Esophagus muscularis mucosa (tissue), 4 donors: ENCODE measurements at regions not wholly inside any gene's neighbourhood (a gene's known extent, or its start where the extent isn't known, plus 50 kb on each side); places are given as distances from the start of the nearest gene placed in this dataset.
"Not testable (repeated sequence)": the region's sequence is repeated elsewhere in the genome, so short reads cannot be mapped to it uniquely, and the experiment has no call there.

Experiments used
- DNase-seq: peaks from one replicate; pipeline ENCODE4 v3.0.0-alpha.2; 2017; ENCODE audit errors: extremely low spot score
- H3K27ac ChIP-seq, 4 donors: fragments of 200-600 bp; sonication (generic); replicated peaks in 1 of 4; 1 replicate in 3 of 4; 2 replicates in 1 of 4; pipeline ENCODE4 v1.5.1; 2016 to 2019; ENCODE audit warnings: mild to moderate bottlenecking in 1 of 4
- H3K27me3 ChIP-seq, 4 donors: fragments of 200-600 bp; sonication (generic); one replicate each; pipeline versions ENCODE4 v1.5.1 to v1.6.0; 2016 to 2019
- H3K36me3 ChIP-seq, 4 donors: fragments of 200-600 bp; sonication (generic); one replicate each; pipeline ENCODE4 v1.5.1; 2016 to 2019
- H3K4me1 ChIP-seq, 4 donors: fragments of 200-600 bp; sonication (generic); one replicate each; pipeline ENCODE4 v1.5.1; 2016 to 2019
- H3K4me3 ChIP-seq, 4 donors: fragments of 200-600 bp; sonication (generic); 1 replicate in 2 of 4; 2 replicates in 2 of 4; pipeline ENCODE4 v1.5.1; 2016 to 2019; ENCODE audit warnings: mild to moderate bottlenecking in 4 of 4, moderate library complexity in 1 of 4
- H3K9me3 ChIP-seq, 4 donors: fragments of 200-600 bp; sonication (generic); 1 replicate in 3 of 4; 2 replicates in 1 of 4; pipeline ENCODE4 v1.5.1; 2016 to 2019
- EP300 ChIP-seq: sonication (generic); formaldehyde crosslinking; IDR thresholded peaks from one replicate; pipeline ENCODE4 v1.6.1; 2017; ENCODE audit warnings: antibody characterized with exemption
- POLR2A ChIP-seq: fragments of 450-650 bp; IDR thresholded peaks from one replicate; pipeline ENCODE4 v1.6.1; 2017; ENCODE audit warnings: antibody characterized with exemption, moderate library complexity, mild to moderate bottlenecking, low read depth
- POLR2AphosphoS5 ChIP-seq, 2 donors: sonication (generic); formaldehyde crosslinking; IDR thresholded peaks; one replicate each; pipeline ENCODE4 v1.6.1; 2017; ENCODE audit warnings: antibody characterized with exemption in 2 of 2
- WGBS: methylation state at CpG from one replicate; pipeline ENCODE4 v1.1.5; 2018; 5-methylcytosine and 5-hydroxymethylcytosine counted together
- intact Hi-C: fragments of 100-400 bp; cut with DNase I; formaldehyde crosslinking; loops from one replicate; pipeline ENCODE4 v1.15.1; 2023
- TF ChIP-seq, protein P1 (sequence below), 3 experiments: fragments of 200-600 bp in 2 of 3; fragments of 450-650 bp in 1 of 3; sonication (generic) in 2 of 3; IDR thresholded peaks; one replicate each; pipeline ENCODE4 v1.5.1; 2017 to 2019; ENCODE audit warnings: antibody characterized with exemption in 3 of 3, mild to moderate bottlenecking in 2 of 3, moderate library complexity in 1 of 3

DNA sequence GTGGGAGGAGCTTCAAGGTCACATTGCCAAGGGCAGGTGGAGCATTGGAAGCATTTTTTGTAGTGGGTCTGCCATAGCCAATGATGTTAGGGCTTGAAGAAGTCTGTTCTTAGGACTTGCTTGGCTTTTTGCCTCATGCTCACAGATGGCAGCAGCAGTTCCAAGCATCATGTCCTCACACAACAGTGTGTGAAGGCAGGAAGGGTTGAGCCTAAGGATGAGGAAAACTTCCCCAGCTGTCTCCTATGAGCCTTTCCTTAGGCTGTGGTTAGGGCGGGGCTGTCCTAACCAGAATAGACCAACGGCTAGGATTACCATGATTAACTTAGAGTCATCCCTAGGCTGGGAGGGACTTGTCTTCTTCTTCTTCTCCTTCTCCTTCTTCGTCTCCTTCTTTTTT is 76.2 kb upstream of the KCNA1 start:
- TF ChIP-seq, protein P1, sequence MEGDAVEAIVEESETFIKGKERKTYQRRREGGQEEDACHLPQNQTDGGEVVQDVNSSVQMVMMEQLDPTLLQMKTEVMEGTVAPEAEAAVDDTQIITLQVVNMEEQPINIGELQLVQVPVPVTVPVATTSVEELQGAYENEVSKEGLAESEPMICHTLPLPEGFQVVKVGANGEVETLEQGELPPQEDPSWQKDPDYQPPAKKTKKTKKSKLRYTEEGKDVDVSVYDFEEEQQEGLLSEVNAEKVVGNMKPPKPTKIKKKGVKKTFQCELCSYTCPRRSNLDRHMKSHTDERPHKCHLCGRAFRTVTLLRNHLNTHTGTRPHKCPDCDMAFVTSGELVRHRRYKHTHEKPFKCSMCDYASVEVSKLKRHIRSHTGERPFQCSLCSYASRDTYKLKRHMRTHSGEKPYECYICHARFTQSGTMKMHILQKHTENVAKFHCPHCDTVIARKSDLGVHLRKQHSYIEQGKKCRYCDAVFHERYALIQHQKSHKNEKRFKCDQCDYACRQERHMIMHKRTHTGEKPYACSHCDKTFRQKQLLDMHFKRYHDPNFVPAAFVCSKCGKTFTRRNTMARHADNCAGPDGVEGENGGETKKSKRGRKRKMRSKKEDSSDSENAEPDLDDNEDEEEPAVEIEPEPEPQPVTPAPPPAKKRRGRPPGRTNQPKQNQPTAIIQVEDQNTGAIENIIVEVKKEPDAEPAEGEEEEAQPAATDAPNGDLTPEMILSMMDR (IDR thresholded peaks at IDR 0.05) = no peak
- TF ChIP-seq POLR2A = no peak
- intact Hi-C loops = no loop called here
- H3K4me1 ChIP-seq = no peaks in the 10 kb centered on the region
- WGBS = 69% methylated on average over 3 of the region's 3 CpGs
- no peak for DNase-seq
- no peaks in the 10 kb centered on the region for H3K36me3 ChIP-seq
- peaks cover 0 to 11% (median 0%) of the 10 kb centered on the region in 4 donors for H3K27me3 ChIP-seq
- no peak overlapping the region for H3K27ac ChIP-seq
- H3K4me3 ChIP-seq = no peak overlapping the region
- peaks cover 0 to 5% (median 0%) of the 10 kb centered on the region in 4 donors for H3K9me3 ChIP-seq

DNA sequence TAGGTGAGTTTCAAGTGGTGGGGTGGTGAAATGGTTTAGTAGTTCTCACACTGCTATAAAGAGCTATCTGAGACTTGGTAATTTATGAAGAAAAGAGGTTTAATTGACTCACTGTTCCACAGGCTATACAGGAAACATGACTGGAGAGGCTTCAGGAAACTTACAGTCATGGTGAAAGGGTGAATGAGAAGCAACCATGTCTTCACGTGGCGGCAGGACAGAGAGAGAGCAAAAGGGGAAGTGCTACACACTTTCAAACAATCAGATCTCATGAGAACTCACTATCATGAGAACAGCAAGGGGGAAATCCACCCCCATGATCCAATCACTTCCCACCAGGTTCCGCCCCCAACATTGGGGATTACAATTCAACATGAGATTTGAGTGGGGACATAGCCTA is 67.3 kb upstream of the KCNA1 start:
- H3K36me3 ChIP-seq, H3K27me3 ChIP-seq, H3K4me3 ChIP-seq, H3K4me1 ChIP-seq, H3K27ac ChIP-seq, H3K9me3 ChIP-seq, DNase-seq, intact Hi-C loops: not testable (repeated sequence)
- WGBS = 94% methylated on average over 3 of the region's 3 CpGs

DNA sequence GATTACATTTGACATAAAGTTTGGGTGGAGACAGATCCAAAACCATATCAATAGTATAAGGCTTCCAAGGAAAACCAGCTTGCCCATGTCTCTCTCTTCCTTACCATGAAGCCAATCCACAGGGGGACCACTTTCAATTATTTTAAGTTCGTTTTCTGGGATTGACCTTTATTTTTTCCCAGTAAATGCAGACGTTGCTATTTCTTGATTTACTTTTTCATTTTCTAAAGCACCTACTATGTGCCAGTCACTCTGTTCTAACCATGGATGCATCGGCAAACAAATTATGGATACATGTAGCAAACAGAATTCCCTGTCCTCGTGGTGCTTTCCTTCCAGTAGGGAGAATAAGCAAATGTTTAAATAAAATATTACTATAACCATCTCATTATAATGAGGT is 65.8 kb upstream of the KCNA1 start:
- Histone ChIP-seq H3K9me3 (no peaks in the 10 kb centered on the region), H3K27ac (no peak overlapping the region), H3K4me1 (no peaks in the 10 kb centered on the region), H3K4me3 (no peak overlapping the region), H3K27me3 (peaks cover 0 to 5% (median 0%) of the 10 kb centered on the region in 4 donors), H3K36me3 (no peaks in the 10 kb centered on the region)
- 84% methylated on average over 4 of the region's 4 CpGs for WGBS
- no peak for TF ChIP-seq POLR2AphosphoS5 (IDR thresholded peaks at IDR 0.05)
- TF ChIP-seq EP300 = no peak
- TF ChIP-seq POLR2A = no peak
- TF ChIP-seq, protein P1 (IDR thresholded peaks at IDR 0.05) = no peak
- DNase-seq = no peak
- intact Hi-C loops = no loop called here

DNA sequence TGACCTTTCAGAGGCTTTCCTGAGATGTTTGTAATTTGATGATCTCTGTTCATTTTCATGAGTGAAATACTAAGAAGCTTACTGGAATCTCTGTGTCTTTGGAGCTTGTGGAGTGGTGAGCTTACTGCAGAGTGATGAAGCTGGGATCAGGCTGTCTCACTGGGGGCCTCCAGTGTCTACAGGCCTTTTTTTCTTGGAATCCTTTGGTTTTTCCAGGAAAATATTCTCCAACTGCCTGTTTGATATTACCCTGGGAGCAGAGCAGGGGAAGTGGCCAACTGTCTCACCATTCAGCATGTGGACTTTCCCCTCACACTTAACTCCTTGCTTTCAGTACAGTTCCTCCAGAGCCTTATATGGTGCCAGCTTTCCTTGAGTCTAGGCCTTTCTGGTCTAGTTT is 62.0 kb upstream of the KCNA1 start:
- Histone ChIP-seq H3K27me3 (peaks cover 0 to 5% (median 0%) of the 10 kb centered on the region in 4 donors), H3K4me3 (no peak overlapping the region), H3K4me1 (no peaks in the 10 kb centered on the region), H3K36me3 (no peaks in the 10 kb centered on the region), H3K9me3 (no peaks in the 10 kb centered on the region), H3K27ac (no peak overlapping the region)
- intact Hi-C loops = no loop called here
- no peak for DNase-seq
- TF ChIP-seq, protein P1 (IDR thresholded peaks at IDR 0.05) = no peak

DNA sequence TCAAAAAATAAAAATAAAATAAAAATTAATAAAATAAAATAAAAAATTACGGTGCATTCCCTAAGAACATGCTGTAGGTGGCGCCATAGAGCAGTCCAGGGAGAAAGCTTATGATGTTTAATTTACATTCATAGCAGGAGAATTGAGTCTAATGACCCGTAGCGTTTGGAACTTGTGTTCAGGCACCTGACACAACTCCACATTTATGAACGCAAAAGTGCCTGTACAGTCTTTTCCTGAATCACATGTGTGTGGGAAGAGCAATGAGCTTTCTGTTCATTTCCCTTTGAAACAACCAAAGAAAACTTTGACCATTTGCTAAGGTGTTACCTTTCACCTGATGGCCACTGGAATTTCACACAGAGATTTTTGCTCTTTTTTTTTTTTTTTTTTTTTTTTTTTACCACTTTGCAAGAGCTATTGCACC is 60.6 kb upstream of the KCNA1 start:
- Histone ChIP-seq H3K4me3 (no peak overlapping the region), H3K27ac (no peak overlapping the region), H3K27me3 (peaks cover 0 to 5% (median 0%) of the 10 kb centered on the region in 4 donors), H3K36me3 (no peaks in the 10 kb centered on the region), H3K4me1 (no peaks in the 10 kb centered on the region), H3K9me3 (no peaks in the 10 kb centered on the region)
- DNase-seq = no peak
- no peak for TF ChIP-seq POLR2A
- no peak for TF ChIP-seq EP300
- no peak for TF ChIP-seq POLR2AphosphoS5 (IDR thresholded peaks at IDR 0.05)
- TF ChIP-seq, protein P1 (IDR thresholded peaks at IDR 0.05) = peak; percentile 48 to 84 (median 79)
- WGBS = 9% methylated on average over 5 of the region's 5 CpGs
- intact Hi-C loops = no loop called here
